Tibial artery (tissue), 4 donors: ENCODE measurements at regions not wholly inside any gene's neighbourhood (a gene's known extent, or its start where the extent isn't known, plus 50 kb on each side); places are given as distances from the start of the nearest gene placed in this dataset.

Source experiments
- DNase-seq, 2 donors: peaks; one replicate each; pipeline ENCODE4 v3.0.0-alpha.2; 2019
- H3K27ac ChIP-seq, 2 donors: fragments of 200-600 bp; sonication (generic) in 1 of 2; 1 replicate in 1 of 2; 2 replicates in 1 of 2; pipeline ENCODE4 v1.5.1; 2018 to 2019; ENCODE audit warnings: mild to moderate bottlenecking in 1 of 2
- H3K27me3 ChIP-seq, 2 donors: fragments of 200-600 bp; sonication (generic) in 1 of 2; one replicate each; pipeline versions ENCODE4 v1.5.1 to v1.6.0; 2016 to 2019
- H3K36me3 ChIP-seq, 3 donors: fragments of 200-600 bp; sonication (generic) in 2 of 3; one replicate each; pipeline ENCODE4 v1.5.1; 2016 to 2019; ENCODE audit warnings: mild to moderate bottlenecking in 2 of 3
- H3K4me1 ChIP-seq, 4 donors: fragments of 200-600 bp; sonication (generic) in 2 of 4; 1 replicate in 3 of 4; 2 replicates in 1 of 4; pipeline ENCODE4 v1.5.1; 2016 to 2019
- H3K4me3 ChIP-seq, 2 donors: fragments of 200-600 bp; sonication (generic) in 1 of 2; 1 replicate in 1 of 2; 2 replicates in 1 of 2; pipeline ENCODE4 v1.5.1; 2018 to 2019; ENCODE audit warnings: mild to moderate bottlenecking in 2 of 2
- H3K9me3 ChIP-seq, 3 donors: fragments of 200-600 bp; sonication (generic) in 1 of 3; one replicate each; pipeline ENCODE4 v1.5.1; 2016 to 2019
- intact Hi-C: fragments of 100-400 bp; cut with DNase I; formaldehyde crosslinking; loops from one replicate; pipeline ENCODE4 v1.15.0; 2023; ENCODE audit warnings: low total_unique reads
- TF ChIP-seq, protein P1 (sequence below), 2 experiments: fragments of 200-600 bp in 1 of 2; fragments of 450-650 bp in 1 of 2; IDR thresholded peaks; one replicate each; pipeline ENCODE4 v1.5.1; 2017 to 2019; ENCODE audit warnings: antibody characterized with exemption in 2 of 2, mild to moderate bottlenecking in 1 of 2, moderate library complexity in 1 of 2

DNA sequence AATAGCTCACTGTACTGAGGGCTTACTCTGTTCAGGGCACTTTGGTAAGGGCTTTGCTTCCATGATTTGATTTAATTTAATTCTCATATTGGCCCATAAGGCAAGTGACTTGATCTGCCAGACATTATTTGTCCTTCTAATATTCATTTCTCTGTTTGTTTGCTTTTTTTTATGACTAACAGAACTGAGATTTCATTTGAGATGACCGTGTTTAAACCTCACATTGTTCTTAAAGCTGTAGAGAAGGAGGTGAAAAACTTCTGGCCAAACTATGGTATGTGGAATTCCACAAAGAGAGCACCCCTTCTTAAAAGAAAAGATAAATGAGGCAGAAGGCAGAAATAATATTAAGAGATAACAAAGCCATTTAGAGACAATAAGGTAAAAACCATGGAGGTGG, 775.6 kb upstream of the ACO1 start:
- no peak overlapping the region for H3K27ac ChIP-seq
- H3K4me1 ChIP-seq = no peaks in the 10 kb centered on the region
- no peak for DNase-seq
- no peak overlapping the region for H3K4me3 ChIP-seq
- intact Hi-C loops = no loop called here
- TF ChIP-seq, protein P1, sequence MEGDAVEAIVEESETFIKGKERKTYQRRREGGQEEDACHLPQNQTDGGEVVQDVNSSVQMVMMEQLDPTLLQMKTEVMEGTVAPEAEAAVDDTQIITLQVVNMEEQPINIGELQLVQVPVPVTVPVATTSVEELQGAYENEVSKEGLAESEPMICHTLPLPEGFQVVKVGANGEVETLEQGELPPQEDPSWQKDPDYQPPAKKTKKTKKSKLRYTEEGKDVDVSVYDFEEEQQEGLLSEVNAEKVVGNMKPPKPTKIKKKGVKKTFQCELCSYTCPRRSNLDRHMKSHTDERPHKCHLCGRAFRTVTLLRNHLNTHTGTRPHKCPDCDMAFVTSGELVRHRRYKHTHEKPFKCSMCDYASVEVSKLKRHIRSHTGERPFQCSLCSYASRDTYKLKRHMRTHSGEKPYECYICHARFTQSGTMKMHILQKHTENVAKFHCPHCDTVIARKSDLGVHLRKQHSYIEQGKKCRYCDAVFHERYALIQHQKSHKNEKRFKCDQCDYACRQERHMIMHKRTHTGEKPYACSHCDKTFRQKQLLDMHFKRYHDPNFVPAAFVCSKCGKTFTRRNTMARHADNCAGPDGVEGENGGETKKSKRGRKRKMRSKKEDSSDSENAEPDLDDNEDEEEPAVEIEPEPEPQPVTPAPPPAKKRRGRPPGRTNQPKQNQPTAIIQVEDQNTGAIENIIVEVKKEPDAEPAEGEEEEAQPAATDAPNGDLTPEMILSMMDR (IDR thresholded peaks at IDR 0.05) = no peak
- no peaks in the 10 kb centered on the region for H3K9me3 ChIP-seq
- no peaks in the 10 kb centered on the region for H3K36me3 ChIP-seq
- H3K27me3 ChIP-seq = no peaks in the 10 kb centered on the region

DNA sequence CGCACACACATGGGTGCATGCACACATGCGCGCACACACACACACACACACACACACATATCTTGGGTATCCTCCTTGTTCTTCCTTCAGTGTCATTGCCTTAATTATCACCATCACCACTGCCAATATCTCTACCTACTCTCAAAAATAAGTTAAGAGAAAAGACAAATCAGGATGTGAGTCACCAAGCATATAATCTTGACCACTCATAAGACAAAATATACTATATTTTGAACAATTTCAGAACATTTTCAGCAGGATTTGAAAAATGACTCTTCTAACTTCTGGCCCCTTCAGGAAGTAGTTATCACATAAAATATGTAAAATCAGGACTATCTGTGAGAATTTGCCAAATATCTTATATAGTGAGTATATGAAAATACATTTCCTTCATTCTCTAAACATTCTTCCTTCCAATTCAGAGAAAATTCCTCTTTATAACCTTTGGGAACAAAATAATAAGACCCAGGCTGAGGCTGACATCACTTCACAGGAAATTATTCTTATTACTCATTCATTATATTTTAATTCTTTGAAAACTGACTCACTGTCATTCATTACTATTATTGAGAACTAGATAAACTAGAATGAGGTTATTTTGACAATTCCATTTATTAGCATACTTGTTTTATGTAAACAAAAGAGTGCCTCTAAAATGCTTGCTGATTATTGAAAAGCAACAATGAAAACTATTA, 772.0 kb upstream of the ACO1 start:
- Histone ChIP-seq H3K9me3 (no peaks in the 10 kb centered on the region), H3K36me3 (no peaks in the 10 kb centered on the region), H3K4me1 (no peaks in the 10 kb centered on the region), H3K27me3 (no peaks in the 10 kb centered on the region), H3K4me3 (no peak overlapping the region), H3K27ac (no peak overlapping the region)
- no peak for DNase-seq
- intact Hi-C loops = no loop called here
- TF ChIP-seq, protein P1 (IDR thresholded peaks at IDR 0.05) = no peak

DNA sequence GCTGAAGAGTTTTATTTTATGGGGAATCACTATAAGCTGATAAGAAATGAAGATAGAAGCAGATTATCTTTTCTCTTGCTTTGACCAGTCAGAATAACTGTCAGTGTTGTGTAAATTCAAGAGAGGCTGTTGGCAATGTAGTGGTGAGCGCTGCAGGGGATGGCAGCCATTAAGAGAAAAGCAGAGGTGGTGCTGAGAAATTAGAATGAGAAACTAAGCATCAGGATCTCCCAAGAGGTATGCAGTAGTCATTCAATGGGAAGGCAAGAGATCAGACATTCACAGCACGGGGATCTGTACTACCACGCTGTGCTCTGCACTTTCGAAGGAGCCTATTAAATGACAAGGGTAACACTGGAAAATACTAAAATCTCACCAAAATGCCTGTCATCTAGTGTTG, 768.5 kb upstream of the ACO1 start:
- no peaks in the 10 kb centered on the region for H3K9me3 ChIP-seq
- TF ChIP-seq, protein P1 (IDR thresholded peaks at IDR 0.05) = no peak
- no peaks in the 10 kb centered on the region for H3K36me3 ChIP-seq
- no peaks in the 10 kb centered on the region for H3K27me3 ChIP-seq
- no peak overlapping the region for H3K27ac ChIP-seq
- DNase-seq = no peak
- H3K4me1 ChIP-seq = no peaks in the 10 kb centered on the region
- intact Hi-C loops = no loop called here
- no peak overlapping the region for H3K4me3 ChIP-seq

DNA sequence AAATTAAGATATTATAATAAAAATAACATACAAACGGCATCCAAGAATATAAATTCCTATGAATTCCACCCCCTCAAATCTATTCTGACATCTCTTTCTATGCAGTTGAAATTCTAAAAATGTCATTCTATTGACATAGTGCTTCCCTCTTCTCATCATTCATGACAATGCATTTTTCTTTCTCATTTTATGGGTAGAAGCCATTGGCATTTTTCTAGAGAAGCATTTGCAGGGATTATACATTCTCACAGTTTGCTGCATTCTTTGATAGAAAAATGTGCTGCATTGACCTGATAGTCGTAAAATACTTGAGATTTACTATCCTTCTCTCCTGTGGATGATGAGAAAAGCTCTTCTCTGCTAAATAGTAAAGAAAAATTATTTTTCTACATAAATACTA, 760.9 kb upstream of the ACO1 start:
- Histone ChIP-seq H3K36me3 (no peaks in the 10 kb centered on the region), H3K27ac (no peak overlapping the region), H3K4me3 (no peak overlapping the region), H3K9me3 (no peaks in the 10 kb centered on the region), H3K27me3 (no peaks in the 10 kb centered on the region), H3K4me1 (no peaks in the 10 kb centered on the region)
- intact Hi-C loops = no loop called here
- DNase-seq = no peak
- TF ChIP-seq, protein P1 (IDR thresholded peaks at IDR 0.05) = no peak

DNA sequence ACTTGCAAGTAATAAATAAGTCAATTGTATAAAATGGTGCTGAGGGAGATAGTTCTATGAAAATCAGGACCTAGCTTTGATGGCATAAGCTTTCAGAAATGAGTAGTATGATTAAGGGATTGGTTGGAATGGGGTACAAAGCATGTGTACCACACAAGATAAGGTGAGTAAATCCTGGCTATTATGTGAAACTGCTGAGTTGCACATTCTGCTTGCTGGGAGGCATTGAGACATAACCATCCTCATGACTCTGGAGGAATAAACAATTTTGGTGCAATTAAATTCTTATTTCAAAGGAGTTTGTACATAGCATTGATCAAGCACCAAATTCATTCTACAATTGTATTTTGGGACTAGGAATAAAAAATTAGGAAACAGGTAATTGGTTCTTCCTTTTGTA, 755.2 kb upstream of the ACO1 start:
- Histone ChIP-seq H3K9me3 (no peaks in the 10 kb centered on the region), H3K36me3 (no peaks in the 10 kb centered on the region), H3K27ac (no peak overlapping the region), H3K27me3 (no peaks in the 10 kb centered on the region), H3K4me1 (no peaks in the 10 kb centered on the region), H3K4me3 (no peak overlapping the region)
- intact Hi-C loops = no loop called here
- DNase-seq = no peak
- TF ChIP-seq, protein P1 (IDR thresholded peaks at IDR 0.05) = no peak

DNA sequence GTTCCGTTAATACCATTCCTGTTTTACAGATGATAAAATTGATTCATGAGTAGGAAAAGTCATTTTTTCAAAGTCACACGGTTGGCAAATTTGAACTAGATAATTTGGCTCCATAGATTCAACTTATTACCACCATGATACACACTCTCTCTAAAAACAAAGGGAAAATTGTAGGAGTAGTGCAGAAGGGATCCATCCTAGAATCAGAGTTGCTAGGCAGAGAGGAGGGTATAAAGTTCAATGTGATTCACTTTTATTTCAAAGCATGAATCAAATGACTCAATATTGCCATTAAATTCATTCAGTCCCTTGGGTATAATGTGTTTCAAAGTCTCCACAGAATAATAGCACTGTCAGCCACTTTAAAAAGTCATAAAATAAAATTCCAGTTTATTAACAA, 747.2 kb upstream of the ACO1 start:
- Histone ChIP-seq H3K27ac (no peak overlapping the region), H3K4me3 (no peak overlapping the region), H3K36me3 (no peaks in the 10 kb centered on the region), H3K9me3 (no peaks in the 10 kb centered on the region), H3K27me3 (no peaks in the 10 kb centered on the region), H3K4me1 (no peaks in the 10 kb centered on the region)
- TF ChIP-seq, protein P1 (IDR thresholded peaks at IDR 0.05) = no peak
- intact Hi-C loops = no loop called here
- DNase-seq = no peak
